HG02970 (cell line): ENCODE measurements at regions not wholly inside any gene's neighbourhood (a gene's known extent, or its start where the extent isn't known, plus 50 kb on each side); places are given as distances from the start of the nearest gene placed in this dataset.
A peak's percentile ranks its signal among the peaks of the same experiment; 100 is the strongest.

Experiments
- ATAC-seq: cut with Tn5 transposase; IDR thresholded peaks from one replicate; pipeline ENCODE4 v1.9.1; 2021; ENCODE audit warnings: mild to moderate bottlenecking, moderate library complexity, moderate number of reproducible peaks; ENCODE audit not compliant: unreplicated experiment, low FRiP score

DNA sequence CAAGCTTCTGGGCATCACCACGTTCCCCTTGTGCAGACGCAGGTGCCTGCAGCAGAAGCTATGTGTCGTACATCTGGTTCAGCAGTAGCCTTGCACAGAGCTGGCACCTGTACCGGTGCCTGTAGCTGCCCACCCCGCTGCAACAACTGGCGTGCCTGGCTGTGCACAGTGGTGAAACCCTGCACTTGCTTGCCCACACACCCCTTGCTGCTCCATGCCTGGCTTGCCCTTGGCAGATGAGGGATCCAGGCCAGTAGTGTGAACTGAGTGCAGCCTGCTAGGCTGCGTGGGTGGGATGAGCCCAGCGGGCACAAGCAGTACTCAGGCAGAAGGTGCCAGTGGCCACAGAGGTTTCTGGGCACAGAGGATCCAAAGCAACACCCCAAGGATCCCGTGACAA is 528.4 kb downstream of the PPARGC1A start:
- ATAC-seq = no peak

- ATAC-seq = no peak
These were observed 529.1 kb downstream of the PPARGC1A start for GRCh38 chr4:23360718-23361117.

DNA sequence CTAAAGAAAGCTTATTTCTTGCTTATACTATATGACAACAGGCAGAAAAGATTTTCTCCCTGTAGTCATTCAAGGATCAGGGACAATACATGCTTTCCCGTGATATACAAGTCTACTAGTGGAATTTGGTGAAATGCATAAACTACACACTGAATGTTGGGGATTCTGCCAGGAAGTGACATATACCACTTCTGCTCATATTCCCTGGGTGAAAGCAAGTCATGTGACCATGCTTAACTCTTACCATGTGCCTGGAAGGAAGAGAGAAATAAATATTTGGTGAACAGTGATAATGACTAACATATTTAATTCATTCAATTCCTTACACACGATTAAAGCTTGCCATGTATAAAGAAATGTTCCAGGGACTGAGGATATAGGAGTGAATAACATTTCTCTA is 534.6 kb downstream of the PPARGC1A start:
- ATAC-seq = no peak

- ATAC-seq = no peak
These were observed 536.6 kb downstream of the PPARGC1A start for GRCh38 chr4:23353200-23353599.

DNA sequence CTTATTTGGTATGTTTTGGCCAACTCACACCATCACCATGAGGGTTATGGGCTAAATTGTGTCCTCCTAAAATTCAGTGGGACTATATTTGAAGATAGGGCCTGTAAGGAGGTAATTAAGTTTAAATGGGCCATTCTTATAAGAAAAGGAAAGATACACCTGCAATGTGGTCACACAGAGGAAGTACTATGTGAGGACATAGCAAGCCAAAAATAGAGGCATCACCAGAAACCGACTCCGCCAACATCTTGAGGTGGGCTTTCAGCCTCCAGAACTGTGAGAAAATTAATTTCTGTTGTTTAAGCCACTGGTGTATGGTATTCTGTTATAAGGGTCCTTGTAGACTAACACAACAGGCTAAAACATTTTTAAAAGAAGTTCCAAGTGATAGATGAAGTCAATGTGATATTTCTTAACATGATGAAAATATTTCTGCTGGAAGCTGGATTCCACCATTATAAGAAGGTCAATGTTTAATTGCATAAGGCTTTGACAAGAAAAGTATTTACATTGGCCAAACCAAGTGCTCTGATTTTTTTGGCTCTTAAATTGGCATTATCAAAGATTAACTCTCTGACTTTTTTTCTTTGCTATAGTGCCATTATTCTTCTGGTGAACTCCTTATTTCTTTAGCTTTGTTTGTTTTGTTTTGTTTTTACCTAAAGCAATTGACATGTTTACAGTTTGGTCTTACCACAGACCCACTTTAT is 540.9 kb downstream of the PPARGC1A start:
- no peak for ATAC-seq

- ATAC-seq = no peak
These were observed 552.6 kb downstream of the PPARGC1A start for GRCh38 chr4:23337292-23337691.

DNA sequence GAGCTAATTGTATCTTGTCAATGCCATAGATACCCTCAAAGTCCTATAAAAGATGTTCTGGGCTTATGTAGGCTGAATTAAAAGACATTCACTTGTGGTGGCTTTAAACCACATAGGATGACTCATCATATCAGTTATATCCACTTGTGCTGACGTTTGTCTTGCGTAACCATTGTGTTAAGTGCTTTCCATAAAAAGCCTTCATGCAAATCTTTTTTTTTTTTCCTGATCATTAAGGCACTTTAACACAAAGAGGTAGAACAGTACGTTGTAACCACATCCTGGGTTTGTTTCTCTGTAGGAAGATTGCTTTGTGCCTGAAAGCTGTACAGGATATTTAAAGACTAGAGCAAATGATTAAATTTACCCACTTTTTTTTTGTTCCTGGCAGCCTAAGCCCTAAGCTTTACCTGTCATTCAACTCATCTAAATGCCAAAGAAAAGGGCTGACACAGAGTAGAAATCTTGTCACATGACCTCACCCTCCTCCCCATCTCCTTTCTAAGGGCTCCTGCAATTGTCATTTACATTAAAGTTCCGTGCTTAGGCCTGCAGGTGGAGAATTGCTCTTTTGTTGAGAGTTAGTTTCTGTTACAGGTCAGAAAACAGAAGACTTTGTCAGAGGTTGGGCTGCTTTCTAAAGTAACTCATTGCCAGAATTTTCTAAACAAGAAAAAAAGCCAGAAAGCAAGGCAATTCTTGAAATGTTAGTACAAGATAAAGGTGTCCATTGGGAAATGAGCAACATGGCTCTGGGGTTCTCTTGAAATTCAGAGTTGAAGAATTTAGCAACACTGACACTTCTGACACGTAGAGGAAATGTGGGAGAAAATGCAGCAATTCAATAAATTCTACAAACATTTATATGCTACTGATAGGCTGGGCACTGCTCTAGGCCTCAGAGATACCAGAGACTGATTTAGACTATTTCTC is 555.6 kb downstream of the PPARGC1A start:
- peak; percentile 93 for ATAC-seq

DNA sequence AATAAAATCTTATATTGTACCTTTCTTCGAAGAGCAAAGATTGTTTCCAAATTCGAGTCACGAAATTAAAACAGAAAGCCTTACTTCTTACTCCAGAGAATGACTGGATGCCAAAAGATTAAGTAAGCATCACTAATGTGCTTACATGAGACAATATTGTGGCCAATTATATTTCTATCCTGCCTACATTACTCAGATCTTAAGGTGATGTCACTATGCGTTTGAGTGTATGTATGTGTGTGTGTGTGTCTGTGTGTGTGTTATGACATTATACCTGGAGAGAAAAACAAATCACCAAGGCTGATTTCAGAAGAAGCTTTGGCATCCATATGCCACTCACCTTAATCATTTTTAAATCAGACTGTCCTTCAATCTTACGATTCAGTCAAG is 556.3 kb downstream of the PPARGC1A start:
- ATAC-seq = no peak

DNA sequence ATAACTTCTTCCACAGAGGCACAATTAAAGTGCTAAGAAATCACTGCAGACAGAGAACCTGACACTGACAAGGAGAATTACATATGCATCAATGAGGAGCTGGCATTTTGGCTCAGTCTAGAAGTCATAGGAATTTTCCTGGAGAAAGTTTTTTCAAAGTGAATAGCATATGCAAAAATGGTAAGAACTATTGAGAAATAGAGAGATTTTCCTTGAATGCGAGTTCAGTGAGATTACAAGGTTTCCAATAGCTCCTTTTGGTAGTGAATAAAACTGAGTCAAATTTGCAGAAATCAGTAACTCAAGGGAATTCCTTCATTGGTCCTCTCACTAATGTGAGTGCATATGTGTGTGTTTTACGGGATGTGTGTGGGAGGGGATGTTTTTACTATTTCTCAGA is 557.5 kb downstream of the PPARGC1A start:
- ATAC-seq = no peak

GRCh38 chr4:23327120-23327519 is 562.7 kb downstream of the PPARGC1A start:
- ATAC-seq = no peak

- ATAC-seq = no peak
These were observed 565.7 kb downstream of the PPARGC1A start for GRCh38 chr4:23324021-23324690.

- ATAC-seq = no peak
These were observed 566.4 kb downstream of the PPARGC1A start for GRCh38 chr4:23323436-23323835.

- ATAC-seq = no peak
These were observed 567.1 kb downstream of the PPARGC1A start for GRCh38 chr4:23322732-23323131.

DNA sequence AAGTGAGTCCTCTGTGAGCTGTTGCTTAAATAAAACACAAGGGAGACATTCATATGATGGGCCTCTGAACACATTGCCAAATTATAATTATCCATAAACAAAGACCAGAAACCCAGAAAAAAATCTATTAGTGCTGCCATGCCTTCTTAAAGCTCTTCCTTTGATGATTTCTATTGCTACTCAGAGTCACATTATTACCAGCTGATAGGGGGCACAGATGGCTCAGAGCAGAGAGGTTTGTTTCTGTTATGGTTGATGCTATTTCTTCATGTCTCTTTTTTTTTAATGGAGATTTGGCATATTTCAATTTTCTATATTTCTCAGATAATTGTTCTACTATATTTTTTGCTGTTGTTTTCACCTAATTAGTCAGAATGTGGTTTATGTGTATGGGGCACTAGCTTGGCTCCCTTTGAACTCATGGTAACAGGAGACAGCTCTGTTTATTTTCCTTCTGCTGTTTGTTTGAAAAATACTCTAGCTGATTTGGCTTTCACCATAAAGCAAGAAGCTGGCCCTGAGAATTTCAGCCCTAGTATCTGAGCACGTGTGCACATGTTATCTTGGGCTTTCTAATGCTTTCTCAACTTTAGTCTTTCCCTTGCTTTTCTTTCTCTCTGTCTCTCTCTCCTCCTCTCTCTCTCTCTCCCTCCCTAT is 568.8 kb downstream of the PPARGC1A start:
- ATAC-seq = no peak

- ATAC-seq = no peak
These were observed 577.2 kb downstream of the PPARGC1A start for GRCh38 chr4:23312686-23313085.

DNA sequence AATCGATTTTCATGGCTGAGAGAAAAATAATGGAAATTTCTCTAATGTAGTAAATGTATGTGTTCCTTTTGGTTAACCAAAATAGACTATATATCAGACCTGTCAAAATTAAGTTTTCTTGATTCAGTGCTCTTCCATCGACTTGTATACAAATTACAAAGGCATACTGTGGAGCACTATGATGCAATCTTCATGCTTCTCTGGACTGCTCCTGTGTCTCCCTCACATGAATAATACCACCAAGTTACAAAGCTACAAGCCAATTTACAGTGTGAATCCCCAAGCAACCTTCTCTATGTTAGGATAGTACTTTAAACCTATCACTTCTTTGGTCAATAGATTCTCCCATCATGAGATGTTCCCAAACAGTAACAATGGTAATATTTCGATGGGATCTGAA is 577.9 kb downstream of the PPARGC1A start:
- no peak for ATAC-seq

DNA sequence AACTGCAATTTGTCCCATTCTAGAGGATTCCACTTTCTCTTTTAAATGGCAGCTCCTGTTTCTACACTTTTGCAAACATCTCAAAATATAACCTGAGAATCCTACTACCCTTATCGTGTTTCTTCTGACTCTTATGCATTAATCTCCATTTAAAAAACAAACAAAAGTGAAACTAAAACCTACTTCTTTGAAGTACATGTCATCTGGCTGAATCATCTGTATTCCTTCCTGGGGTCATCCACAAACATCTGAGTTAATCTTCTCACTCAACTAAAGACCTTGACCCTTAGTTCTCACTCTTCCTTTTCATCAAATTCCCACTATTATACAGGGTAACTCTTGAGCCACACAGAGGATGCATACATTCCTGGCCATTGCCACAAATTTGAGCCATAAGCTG is 584.8 kb downstream of the PPARGC1A start:
- ATAC-seq = no peak

DNA sequence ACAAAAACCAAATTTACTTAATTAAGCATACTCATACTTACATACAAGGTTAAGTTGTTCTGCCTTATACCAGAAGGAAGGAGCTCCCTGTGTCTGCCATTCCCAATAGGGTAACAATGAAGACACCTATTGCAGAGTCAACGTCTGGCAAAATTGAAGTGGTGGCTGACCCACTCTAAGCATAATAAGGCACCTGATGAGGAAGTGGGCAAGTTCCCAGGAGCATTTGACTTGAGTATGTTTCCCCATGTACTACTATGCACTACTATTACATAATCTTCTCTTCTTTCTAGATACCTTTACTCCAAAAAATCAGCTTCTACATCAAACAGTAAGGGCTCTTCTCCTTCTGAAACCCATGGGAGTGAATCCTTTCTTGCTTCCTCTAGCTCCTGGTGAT is 591.5 kb downstream of the PPARGC1A start:
- no peak for ATAC-seq

GRCh38 chr4:23297327-23297726 is 592.5 kb downstream of the PPARGC1A start:
- ATAC-seq = no peak

GRCh38 chr4:23291139-23291538 is 598.4 kb downstream of the GBA3 start:
- ATAC-seq = no peak

DNA sequence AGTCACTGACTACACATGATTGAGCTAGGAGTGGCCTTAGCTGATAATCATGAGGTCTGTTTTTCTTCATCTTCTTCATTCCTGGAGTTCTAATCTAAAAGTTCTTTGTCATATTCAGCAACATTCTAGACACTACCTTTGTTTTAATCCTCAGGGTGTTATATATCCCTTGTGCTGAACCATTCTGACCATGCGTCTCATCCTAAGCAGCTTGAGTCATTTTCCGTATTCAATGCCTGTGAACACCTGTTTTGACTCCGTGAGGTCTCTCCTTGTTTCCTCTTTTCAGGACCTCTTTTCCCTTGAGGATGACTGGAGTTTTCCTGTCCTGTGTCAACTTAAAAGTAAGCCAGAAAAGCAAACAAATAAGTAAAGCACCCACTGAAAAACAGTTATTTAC is 597.9 kb downstream of the GBA3 start:
- ATAC-seq = no peak
